Smooth muscle cell (in vitro differentiated cells): ENCODE measurements at regions not wholly inside any gene's neighbourhood (a gene's known extent, or its start where the extent isn't known, plus 50 kb on each side); places are given as distances from the start of the nearest gene placed in this dataset.

Source experiments
- DNase-seq: peaks from one replicate; lab custom pipeline; 2025; ENCODE audit not compliant: unreplicated experiment; lab: John Stamatoyannopoulos, UW
- H2AFZ ChIP-seq: fragments of 200-600 bp; sonication (generic); 2 replicates; pipeline ENCODE4 v1.6.0; 2016; ENCODE audit warnings: antibody characterized with exemption, low read depth, mild to moderate bottlenecking
- H3F3A ChIP-seq: fragments of 200-600 bp; sonication (generic); 2 replicates; pipeline ENCODE4 v1.6.0; 2017; ENCODE audit warnings: antibody characterized with exemption, low read depth
- H3K27ac ChIP-seq: fragments of 200-600 bp; sonication (generic); 2 replicates; pipeline ENCODE4 v1.5.1; 2016; ENCODE audit warnings: low read depth, mild to moderate bottlenecking
- H3K27me3 ChIP-seq: fragments of 200-600 bp; sonication (generic); 2 replicates; pipeline ENCODE4 v1.6.1; 2016; ENCODE audit warnings: low read depth, mild to moderate bottlenecking
- H3K36me3 ChIP-seq: fragments of 200-600 bp; sonication (generic); 2 replicates; pipeline ENCODE4 v1.5.1; 2016; ENCODE audit warnings: low read depth
- H3K4me1 ChIP-seq: fragments of 200-600 bp; sonication (generic); 2 replicates; pipeline ENCODE4 v1.5.1; 2016; ENCODE audit warnings: low read depth
- H3K4me2 ChIP-seq: fragments of 200-600 bp; sonication (generic); 2 replicates; pipeline ENCODE4 v1.6.0; 2016; ENCODE audit warnings: mild to moderate bottlenecking
- H3K4me3 ChIP-seq: fragments of 200-600 bp; sonication (generic); 2 replicates; pipeline ENCODE4 v1.5.1; 2016; ENCODE audit warnings: mild to moderate bottlenecking
- H3K79me2 ChIP-seq: fragments of 200-600 bp; sonication (generic); 2 replicates; pipeline ENCODE4 v1.6.0; 2016; ENCODE audit warnings: low read depth, mild to moderate bottlenecking
- H3K9ac ChIP-seq: fragments of 200-600 bp; sonication (generic); 2 replicates; pipeline ENCODE4 v1.6.0; 2016; ENCODE audit warnings: low read depth
- H3K9me3 ChIP-seq: fragments of 200-600 bp; sonication (generic); replicated peaks from 2 replicates; pipeline ENCODE4 v1.5.1; 2016; ENCODE audit warnings: low read depth
- H4K20me1 ChIP-seq: fragments of 200-600 bp; sonication (generic); 2 replicates; pipeline ENCODE4 v1.6.0; 2016; ENCODE audit warnings: low read depth
- WGBS: methylation state at CpG from one replicate; pipeline ENCODE4 v1.1.7; 2016; ENCODE audit warnings: low lambda C conversion rate; 5-methylcytosine and 5-hydroxymethylcytosine counted together
- TF ChIP-seq, protein P1 (sequence below): fragments of 200-600 bp; sonication (generic); IDR thresholded peaks from 2 replicates; pipeline ENCODE4 v1.5.1; 2017; ENCODE audit warnings: borderline replicate concordance, mild to moderate bottlenecking, antibody characterized with exemption; ENCODE audit not compliant: insufficient read depth, poor library complexity, severe bottlenecking

DNA sequence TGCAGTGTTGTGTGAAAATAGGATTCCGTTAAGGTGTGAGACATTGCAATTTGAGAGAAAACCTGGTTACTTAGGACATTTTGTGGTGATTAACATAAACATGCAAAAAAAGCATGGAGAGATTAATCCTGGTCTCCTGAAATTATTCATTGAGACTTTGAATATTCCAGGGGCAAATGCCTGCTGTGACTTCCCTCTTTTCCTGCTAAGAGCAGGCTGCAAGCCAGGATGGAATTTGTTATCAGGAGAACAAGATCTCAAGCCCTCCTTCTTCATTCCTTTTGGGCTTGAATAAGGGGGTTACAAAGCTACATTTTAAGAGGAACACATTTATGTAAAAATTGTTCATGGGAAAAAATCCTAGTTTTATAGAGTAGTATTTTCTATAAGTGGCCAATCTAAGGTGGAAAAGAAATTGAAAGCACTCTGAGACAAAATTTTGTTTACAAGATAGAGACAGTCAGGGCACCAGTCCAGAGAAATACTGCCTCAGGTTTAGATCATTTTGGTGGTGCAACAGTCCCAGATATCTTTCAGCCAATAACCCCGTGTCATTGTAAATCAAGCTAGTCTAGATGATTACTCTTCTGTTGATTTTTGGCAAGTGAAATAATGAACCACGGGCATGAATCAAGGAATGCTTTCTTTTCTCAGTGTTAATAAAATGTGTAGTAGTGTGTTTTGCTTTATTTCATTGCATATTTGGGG lies 1528.3 kb upstream of the AGA start:
- Histone ChIP-seq H3K4me2 (no peak overlapping the region), H3K27me3 (no peaks in the 10 kb centered on the region), H3K4me1 (no peaks in the 10 kb centered on the region), H3K9ac (no peak overlapping the region), H3K9me3 (no peaks in the 10 kb centered on the region), H3K4me3 (no peak overlapping the region), H3K36me3 (no peaks in the 10 kb centered on the region), H3K27ac (no peak overlapping the region), H4K20me1 (no peaks in the 10 kb centered on the region), H2AFZ (no peak overlapping the region), H3K79me2 (no peaks in the 10 kb centered on the region), H3F3A (no peaks in the 10 kb centered on the region)
- TF ChIP-seq, protein P1, sequence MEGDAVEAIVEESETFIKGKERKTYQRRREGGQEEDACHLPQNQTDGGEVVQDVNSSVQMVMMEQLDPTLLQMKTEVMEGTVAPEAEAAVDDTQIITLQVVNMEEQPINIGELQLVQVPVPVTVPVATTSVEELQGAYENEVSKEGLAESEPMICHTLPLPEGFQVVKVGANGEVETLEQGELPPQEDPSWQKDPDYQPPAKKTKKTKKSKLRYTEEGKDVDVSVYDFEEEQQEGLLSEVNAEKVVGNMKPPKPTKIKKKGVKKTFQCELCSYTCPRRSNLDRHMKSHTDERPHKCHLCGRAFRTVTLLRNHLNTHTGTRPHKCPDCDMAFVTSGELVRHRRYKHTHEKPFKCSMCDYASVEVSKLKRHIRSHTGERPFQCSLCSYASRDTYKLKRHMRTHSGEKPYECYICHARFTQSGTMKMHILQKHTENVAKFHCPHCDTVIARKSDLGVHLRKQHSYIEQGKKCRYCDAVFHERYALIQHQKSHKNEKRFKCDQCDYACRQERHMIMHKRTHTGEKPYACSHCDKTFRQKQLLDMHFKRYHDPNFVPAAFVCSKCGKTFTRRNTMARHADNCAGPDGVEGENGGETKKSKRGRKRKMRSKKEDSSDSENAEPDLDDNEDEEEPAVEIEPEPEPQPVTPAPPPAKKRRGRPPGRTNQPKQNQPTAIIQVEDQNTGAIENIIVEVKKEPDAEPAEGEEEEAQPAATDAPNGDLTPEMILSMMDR, result no peak
- DNase-seq, result no peak
- WGBS, result 76% methylated on average over 3 of the region's 3 CpGs

DNA sequence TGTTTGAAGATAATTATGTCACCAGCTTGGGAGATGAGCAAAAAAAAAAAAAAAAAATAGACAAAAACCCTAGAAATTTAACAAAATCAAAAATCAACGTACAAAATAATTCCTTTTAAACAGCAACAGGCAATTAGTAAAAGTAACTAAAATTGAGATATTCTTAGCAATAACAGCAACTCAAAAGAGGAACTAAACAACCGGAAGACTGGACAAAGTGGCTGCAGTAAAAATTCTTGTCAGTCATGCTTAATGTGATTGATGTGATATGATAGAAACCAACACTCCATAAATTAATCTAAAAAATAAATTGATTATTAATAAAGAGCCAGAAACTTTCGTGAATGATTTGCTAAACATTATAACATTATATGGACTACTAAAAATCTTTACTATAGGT lies 1534.6 kb upstream of the AGA start:
- Histone ChIP-seq H2AFZ (no peak overlapping the region), H3K4me1 (no peaks in the 10 kb centered on the region), H3K9me3 (no peaks in the 10 kb centered on the region), H3K4me3 (no peak overlapping the region), H3K36me3 (no peaks in the 10 kb centered on the region), H3K27ac (no peak overlapping the region), H3K4me2 (no peak overlapping the region), H3K79me2 (no peaks in the 10 kb centered on the region), H3F3A (no peaks in the 10 kb centered on the region), H3K27me3 (no peaks in the 10 kb centered on the region), H4K20me1 (no peaks in the 10 kb centered on the region), H3K9ac (no peak overlapping the region)
- WGBS, result 79% methylated on average over 3 of the region's 3 CpGs
- no peak for DNase-seq
- TF ChIP-seq, protein P1, result no peak

DNA sequence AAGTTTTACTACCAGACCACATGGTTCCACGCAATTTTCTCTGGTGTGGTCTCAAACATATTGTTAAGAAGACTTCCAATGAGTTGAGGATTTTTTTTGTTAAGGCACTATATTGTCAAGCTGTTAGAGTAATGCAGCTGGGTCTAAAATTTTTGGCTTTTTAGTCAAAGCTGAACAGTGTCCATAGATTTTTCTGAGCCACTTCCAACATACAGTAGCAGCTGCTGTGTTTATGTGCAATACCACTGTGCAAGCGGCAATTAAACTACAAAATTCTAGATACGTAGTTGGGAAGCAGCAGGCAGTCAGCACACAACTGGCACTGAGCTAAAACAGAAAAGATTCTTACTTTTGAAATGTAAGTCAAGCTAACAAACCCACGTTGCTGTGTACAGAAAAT lies 1551.1 kb upstream of the AGA start:
- no peaks in the 10 kb centered on the region for H4K20me1 ChIP-seq
- H3K9me3 ChIP-seq, result no peaks in the 10 kb centered on the region
- no peak overlapping the region for H3K27ac ChIP-seq
- H3K4me1 ChIP-seq, result no peaks in the 10 kb centered on the region
- H3K4me2 ChIP-seq, result no peak overlapping the region
- H3K4me3 ChIP-seq, result no peak overlapping the region
- H3K79me2 ChIP-seq, result no peaks in the 10 kb centered on the region
- 87% methylated on average over 4 of the region's 4 CpGs for whole genome bisulfite sequencing
- H3K27me3 ChIP-seq, result no peaks in the 10 kb centered on the region
- TF ChIP-seq, protein P1, result no peak
- no peak overlapping the region for H2AFZ ChIP-seq
- H3K9ac ChIP-seq, result no peak overlapping the region
- no peaks in the 10 kb centered on the region for H3K36me3 ChIP-seq
- no peaks in the 10 kb centered on the region for H3F3A ChIP-seq
- DNase-seq, result no peak

DNA sequence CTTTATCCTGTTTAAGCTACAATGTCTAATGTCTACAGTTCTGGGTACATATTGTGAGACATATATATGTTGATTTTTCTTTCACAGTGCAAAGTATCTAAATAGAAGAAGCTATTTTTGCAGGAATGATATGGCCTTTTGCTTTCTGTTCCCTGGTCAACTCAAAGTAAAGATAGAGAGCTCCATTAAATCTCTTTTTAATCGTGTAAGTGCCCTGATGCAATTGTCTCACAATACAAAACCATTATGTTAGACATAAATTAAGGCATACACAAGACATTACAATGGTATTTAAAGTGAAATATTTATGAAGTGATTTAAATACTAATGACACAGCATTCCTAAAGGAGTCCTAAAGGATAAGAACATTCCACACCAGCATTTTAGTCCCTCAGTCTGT lies 1559.7 kb upstream of the AGA start:
- H3K4me3 ChIP-seq, result no peak overlapping the region
- no peaks in the 10 kb centered on the region for H3K9me3 ChIP-seq
- H3K36me3 ChIP-seq, result no peaks in the 10 kb centered on the region
- TF ChIP-seq, protein P1, result no peak
- H3F3A ChIP-seq, result no peaks in the 10 kb centered on the region
- no peaks in the 10 kb centered on the region for H3K27me3 ChIP-seq
- no peak for DNase-seq
- H3K4me2 ChIP-seq, result no peak overlapping the region
- no peak overlapping the region for H3K27ac ChIP-seq
- no peak overlapping the region for H3K9ac ChIP-seq
- no peaks in the 10 kb centered on the region for H3K79me2 ChIP-seq
- H2AFZ ChIP-seq, result no peak overlapping the region
- WGBS, result 88% methylated on average over 1 of the region's 1 CpG
- no peaks in the 10 kb centered on the region for H4K20me1 ChIP-seq
- H3K4me1 ChIP-seq, result no peaks in the 10 kb centered on the region
